GM12891 (cell line): ENCODE measurements at regions not wholly inside any gene's neighbourhood (a gene's known extent, or its start where the extent isn't known, plus 50 kb on each side); places are given as distances from the start of the nearest gene placed in this dataset.

Experiments used
- PAX5 ChIP-seq: IDR thresholded peaks from 2 replicates; pipeline ENCODE4 v1.6.1; 2011; ENCODE audit warnings: low read length, moderate library complexity, mild to moderate bottlenecking; ENCODE audit not compliant: insufficient read depth, severe bottlenecking
- POLR2A ChIP-seq: IDR thresholded peaks from 2 replicates; pipeline ENCODE4 v1.6.1; 2011; ENCODE audit warnings: low read depth, low read length, control low read depth
- POLR2AphosphoS5 ChIP-seq: IDR thresholded peaks from 2 replicates; pipeline ENCODE4 v1.6.1; 2011; ENCODE audit warnings: low read depth, low read length, control low read depth

- no peak for TF ChIP-seq POLR2A
- TF ChIP-seq POLR2AphosphoS5 = no peak
- no peak for TF ChIP-seq PAX5
Observed at GRCh38 chr6:14520029-14520428, 402.5 kb downstream of the CD83 start.
